ENCODE measurements at regions not wholly inside any gene's neighbourhood (a gene's known extent, or its start where the extent isn't known, plus 50 kb on each side); places are given as distances from the start of the nearest gene placed in this dataset.
"Not testable (repeated sequence)": the region's sequence is repeated elsewhere in the genome, so short reads cannot be mapped to it uniquely, and the experiment has no call there.

GRCh38 chr1:60921175-60921574 is 161.2 kb upstream of the NFIA start:
- H3K27ac ChIP-seq = no peak overlapping the region
- TF ChIP-seq CTCF (IDR thresholded peaks at IDR 0.05) = no peak
- no peak for TF ChIP-seq ZFX (IDR thresholded peaks at IDR 0.05; ENCODE audit: borderline replicate concordance)

DNA sequence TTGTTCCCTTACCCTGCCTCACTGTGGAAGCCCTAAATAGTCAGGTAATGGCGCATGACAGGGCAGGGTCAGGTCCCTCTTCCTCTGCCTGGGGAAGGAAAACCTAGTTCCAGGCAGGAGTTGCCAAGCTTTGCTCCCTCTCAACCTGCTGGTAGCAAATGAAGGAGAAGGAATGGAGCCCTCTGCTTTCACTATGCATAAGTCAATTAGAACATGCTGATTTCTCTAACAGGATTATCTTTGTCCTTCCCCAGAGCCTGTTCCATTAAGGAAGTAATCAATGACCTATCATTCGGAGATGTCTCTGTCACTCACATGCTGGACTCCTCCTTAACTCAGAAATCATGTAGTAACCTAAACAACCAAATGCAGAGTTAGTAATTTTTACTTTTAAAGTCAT is 161.8 kb upstream of the NFIA start:
- H3K27ac ChIP-seq = no peak overlapping the region
- TF ChIP-seq ZFX (IDR thresholded peaks at IDR 0.05; ENCODE audit: borderline replicate concordance) (no peak), CTCF (IDR thresholded peaks at IDR 0.05) (no peak)

DNA sequence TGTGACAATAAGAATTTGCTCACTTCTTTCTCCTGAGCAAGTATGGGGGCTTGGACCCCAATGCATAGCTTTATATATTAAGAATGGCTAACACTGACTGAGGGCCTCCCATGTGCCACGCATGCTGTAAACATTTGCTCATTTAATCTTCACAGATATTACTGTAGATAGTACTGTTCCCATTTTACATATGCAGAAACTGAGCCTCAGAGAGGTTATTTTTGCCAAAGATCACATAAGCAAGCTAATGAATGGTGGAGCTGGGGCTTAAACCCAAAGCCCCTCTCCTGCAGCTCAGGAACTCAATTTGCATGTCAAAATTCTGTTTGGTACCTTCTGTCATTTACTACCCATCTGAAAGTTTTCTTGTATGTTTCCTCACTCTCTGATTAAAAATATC is 163.5 kb upstream of the NFIA start:
- no peak for TF ChIP-seq CTCF (IDR thresholded peaks at IDR 0.05)
- no peak overlapping the region for H3K27ac ChIP-seq

- H3K27ac ChIP-seq = no peak overlapping the region
- TF ChIP-seq CTCF (IDR thresholded peaks at IDR 0.05) = no peak
- no peak for TF ChIP-seq ZFX (IDR thresholded peaks at IDR 0.05; ENCODE audit: borderline replicate concordance)
These were observed 165.5 kb upstream of the NFIA start for GRCh38 chr1:60916906-60917305.

GRCh38 chr1:60916199-60916598 is 166.2 kb upstream of the NFIA start:
- no peak overlapping the region for H3K27ac ChIP-seq
- TF ChIP-seq ZFX (IDR thresholded peaks at IDR 0.05; ENCODE audit: borderline replicate concordance) (no peak), CTCF (IDR thresholded peaks at IDR 0.05) (no peak)

- no peak overlapping the region for H3K27ac ChIP-seq
- TF ChIP-seq CTCF (IDR thresholded peaks at IDR 0.05) (no peak), ZFX (IDR thresholded peaks at IDR 0.05; ENCODE audit: borderline replicate concordance) (no peak)
These were observed 166.9 kb upstream of the NFIA start for GRCh38 chr1:60915441-60915840.

DNA sequence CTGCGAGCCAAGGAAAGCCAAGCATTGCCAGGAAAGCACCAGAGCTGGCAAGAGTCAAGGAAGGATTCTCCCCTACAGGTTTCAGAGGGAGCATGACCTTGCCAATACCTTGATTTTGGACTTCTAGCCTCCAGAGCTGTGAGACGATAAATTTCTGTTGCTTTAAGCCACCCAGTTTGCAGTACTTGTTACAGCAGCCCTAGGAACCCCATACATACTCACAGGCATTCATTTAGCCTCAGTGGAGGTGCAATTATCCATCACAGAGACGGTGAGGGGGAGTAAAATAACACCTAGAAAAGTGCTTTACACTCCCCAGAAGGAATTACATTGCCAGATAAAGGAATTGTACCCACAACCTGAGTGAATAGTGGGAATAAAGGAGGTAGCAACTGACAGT is 167.4 kb upstream of the NFIA start:
- no peak overlapping the region for H3K27ac ChIP-seq
- TF ChIP-seq CTCF (IDR thresholded peaks at IDR 0.05) (no peak), ZFX (IDR thresholded peaks at IDR 0.05; ENCODE audit: borderline replicate concordance) (no peak)

- not testable (repeated sequence) for H3K27ac ChIP-seq
These were observed 168.7 kb upstream of the NFIA start for GRCh38 chr1:60913708-60914107.
